Uterus (tissue), 2 donors: ENCODE measurements at regions not wholly inside any gene's neighbourhood (a gene's known extent, or its start where the extent isn't known, plus 50 kb on each side); places are given as distances from the start of the nearest gene placed in this dataset.

ENCODE experiments used
- CTCF ChIP-seq, 4 experiments: fragments of 200-600 bp in 2 of 4; fragments of 450-650 bp in 2 of 4; sonication (generic) in 2 of 4; IDR thresholded peaks; one replicate each; pipeline ENCODE4 v1.5.1; 2016 to 2019; ENCODE audit warnings: antibody characterized with exemption in 4 of 4, mild to moderate bottlenecking in 2 of 4, moderate library complexity in 1 of 4
- POLR2A ChIP-seq, 2 donors: fragments of 450-650 bp; IDR thresholded peaks; one replicate each; pipeline ENCODE4 v1.6.1; 2016; ENCODE audit warnings: antibody characterized with exemption in 2 of 2, mild to moderate bottlenecking in 1 of 2, moderate library complexity in 1 of 2

GRCh38 chr20:40282541-40282940 lies 406.5 kb downstream of the MAFB start:
- no peak for TF ChIP-seq CTCF (IDR thresholded peaks at IDR 0.05)
- TF ChIP-seq POLR2A (IDR thresholded peaks at IDR 0.05): no peak
